GM18519 (cell line): ENCODE measurements at regions not wholly inside any gene's neighbourhood (a gene's known extent, or its start where the extent isn't known, plus 50 kb on each side); places are given as distances from the start of the nearest gene placed in this dataset.

Source experiments
- ATAC-seq: cut with Tn5 transposase; IDR thresholded peaks from one replicate; pipeline ENCODE4 v1.9.1; 2021; ENCODE audit warnings: mild to moderate bottlenecking, moderate library complexity; ENCODE audit not compliant: unreplicated experiment, low FRiP score

DNA sequence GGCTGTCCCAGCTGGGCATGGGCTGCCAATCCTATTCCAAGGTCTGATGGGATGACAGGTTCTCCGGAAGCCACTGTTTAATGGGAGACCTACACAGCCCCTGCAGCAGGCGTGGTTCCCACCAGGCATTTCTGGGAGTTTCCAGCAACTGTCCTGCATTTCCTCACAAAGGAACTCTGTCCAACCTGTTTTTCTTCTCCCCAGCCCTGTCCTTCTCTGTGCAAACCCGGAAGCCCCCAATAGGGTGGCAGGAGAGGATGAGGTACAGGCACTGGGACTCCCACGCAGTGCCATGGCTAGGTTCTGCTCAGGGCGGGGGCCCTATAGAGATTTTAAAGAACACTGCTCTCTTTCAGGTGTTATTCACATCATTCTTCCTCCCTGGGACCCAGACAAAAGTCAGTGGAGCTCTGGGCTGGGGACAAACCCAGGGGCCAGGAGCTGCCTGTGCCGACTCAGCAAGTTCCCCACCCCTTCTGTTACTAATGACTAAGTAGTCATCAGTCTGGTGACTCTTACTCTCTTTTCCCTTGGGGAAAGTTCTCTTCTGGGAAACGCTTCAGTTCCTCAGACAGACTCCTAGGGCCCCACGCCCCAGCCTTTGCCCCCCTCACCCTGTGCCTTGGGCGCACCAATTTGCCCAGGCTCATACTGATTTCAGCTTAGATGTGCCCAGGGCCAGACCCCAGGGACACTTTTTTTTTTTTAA lies 97.7 kb downstream of the CD47 start:
- ATAC-seq: no peak

DNA sequence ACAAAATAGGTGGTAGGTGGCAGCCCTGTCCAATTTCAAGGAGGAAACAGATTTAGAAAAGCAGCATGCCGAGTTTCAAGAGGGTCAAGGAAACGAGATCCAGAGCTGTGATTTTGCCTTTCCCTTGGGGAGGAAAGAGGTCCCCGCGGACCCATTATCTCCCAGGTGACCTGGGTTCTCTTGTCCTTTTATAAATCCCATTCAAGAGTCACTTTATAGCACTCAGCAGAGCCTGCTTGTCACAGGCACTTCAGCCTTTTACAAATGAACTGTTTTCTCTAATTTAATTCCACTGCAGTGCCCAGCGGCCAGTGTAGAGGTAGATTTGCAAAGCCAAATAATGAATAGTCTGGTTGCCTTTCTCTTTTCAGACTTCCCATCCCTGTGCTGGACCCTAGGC lies 99.9 kb downstream of the CD47 start:
- no peak for ATAC-seq

GRCh38 chr3:107990433-107990832 lies 100.4 kb downstream of the CD47 start:
- no peak for ATAC-seq

DNA sequence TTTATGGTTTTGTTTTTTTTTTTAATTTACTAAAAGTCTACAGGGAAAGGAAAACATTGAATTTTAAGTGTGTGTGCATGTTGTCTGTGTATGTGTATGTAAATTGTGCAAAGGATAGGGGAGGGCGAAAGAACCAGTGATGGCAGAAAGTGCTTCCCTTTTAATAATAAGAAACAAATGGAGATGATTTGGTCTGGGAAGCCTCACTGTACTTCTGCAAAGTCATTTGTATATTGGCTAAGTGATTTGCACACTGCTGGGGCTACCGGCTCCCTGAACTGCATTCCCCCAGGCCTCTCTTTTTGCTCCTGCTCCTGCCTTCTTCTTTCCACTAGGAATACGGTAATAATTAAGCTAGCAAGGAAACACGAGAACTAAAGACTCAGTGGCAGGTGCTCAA lies 101.2 kb downstream of the CD47 start:
- no peak for ATAC-seq

DNA sequence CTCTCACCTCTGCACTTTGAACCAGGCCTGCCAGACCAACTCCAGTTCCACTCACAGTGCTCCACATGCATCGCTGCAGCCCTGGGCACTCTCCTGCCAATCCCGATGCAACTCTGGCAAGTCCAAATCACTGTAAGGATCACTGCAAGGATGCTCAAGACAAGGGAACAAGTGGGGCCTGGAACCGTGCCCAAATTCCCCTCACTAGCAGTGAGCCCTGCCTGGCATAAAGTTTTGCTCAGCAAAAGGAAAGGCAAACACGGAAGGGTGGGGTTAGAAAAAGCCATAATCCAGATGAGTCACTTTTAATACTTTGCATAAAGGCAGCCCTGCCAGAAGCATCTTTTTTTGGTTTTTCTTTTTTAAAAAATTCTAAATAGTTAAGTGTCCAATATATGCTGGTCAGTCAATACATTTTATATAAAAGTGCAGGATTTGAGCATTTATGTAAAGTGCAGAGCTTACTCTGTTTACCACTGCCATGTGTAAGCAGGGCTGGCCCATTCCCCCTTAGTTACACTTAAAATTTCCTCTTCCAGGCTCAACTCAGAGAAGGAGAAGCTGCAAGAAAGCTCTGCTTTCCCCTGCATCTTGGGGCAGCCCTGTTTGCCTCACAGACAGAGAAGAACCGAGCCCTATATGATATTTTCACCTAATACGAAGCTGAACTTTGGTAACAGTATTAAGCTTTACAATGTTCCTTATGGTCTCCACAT lies 102.2 kb downstream of the CD47 start:
- ATAC-seq: no peak

DNA sequence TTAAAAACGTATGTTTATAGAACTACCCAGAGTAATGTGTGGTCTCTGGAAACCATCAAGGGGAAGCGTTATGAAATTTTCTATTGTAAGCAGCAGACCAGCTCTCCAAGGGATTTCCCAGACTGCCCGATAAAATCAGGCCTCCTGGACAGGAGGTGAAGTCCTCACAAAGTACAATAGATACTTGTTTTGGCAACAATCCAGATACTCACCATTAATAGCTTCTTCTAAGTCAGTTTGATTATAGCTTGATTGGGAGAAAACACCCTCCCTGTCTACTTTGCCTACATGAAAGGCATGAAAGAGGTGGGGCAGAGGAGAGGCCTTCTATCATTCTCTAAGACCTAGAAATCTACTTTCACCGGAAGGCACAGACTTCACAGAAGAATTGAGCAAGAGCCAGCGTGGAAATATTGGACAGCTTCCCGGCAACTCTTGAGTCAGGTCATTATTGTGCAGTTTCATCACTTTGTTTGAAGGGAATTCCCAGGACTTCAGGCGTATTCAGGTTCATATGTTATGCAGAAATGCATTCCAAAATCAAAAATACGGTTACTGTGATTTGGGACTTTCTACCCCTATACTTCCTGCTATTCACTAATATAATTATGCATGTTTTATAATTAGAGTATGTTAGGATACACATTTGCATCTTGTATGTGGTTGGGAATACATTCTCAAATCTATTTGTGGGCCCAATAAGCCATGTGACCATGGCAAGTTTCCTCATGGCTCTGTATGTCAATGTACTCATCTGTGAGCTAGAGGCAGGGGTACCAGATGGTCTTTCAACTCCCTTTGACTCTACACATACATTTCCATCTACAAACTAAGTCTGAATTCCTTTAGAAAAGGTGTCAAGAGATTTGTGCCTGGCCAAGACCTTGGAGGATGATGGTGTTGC lies 103.5 kb downstream of the CD47 start:
- no peak for ATAC-seq

DNA sequence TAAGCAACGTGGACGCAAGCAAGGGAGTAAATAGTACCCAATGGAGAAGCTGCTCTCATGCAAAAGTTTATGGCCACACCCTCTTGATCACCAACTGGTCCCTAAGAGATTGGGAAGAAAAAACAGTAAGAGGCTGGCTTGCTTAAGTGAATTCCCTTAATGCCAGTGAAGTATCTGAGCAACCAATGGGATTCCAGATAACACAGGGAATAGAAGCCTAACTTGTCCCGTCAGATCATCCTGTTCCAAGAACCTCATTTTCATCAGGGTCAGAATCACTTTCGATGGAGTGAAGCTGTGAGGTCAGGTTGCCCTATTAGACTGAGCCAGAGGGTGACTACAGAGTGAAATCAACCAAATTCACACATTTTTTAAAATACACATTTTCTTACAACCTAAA lies 104.3 kb downstream of the CD47 start:
- ATAC-seq: no peak

DNA sequence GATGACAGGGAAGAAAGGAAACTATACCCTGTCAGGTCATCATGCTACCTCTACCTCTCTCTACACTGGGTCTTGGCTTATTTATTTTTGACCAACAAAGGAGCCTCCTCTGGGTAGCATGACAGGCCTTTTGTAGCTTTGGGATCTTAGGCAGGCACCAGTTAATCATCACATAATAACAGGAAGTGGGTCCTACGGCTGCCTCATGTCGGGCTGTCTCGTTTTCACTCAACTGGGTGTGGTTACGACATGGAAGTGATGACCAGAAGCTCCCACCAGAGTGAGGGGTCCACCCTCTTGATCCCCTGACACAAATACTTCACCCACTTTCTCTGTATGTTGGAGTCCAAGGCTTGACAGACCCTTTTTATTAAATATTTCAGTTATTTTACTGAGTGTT lies 105.3 kb downstream of the CD47 start:
- ATAC-seq: peak; percentile 91

DNA sequence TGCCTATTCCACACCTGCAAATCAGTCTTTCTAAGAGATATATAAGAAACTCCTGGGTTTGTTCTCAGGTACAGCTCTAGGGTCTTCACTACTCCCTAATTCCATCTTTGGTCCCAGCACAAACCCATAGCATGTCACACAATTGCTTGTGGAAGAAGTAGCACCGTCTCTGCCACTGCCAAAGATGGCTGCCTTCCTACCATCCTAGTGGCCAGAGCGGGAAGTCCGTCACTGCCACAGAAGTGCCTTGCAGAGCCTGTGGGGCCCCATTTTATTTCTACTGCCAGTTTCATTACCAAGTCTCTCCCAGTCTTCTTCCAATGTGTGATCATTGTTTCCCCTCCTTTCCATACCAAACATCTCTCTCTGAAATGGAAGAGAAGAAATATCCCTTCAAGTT lies 107.6 kb downstream of the CD47 start:
- no peak for ATAC-seq

DNA sequence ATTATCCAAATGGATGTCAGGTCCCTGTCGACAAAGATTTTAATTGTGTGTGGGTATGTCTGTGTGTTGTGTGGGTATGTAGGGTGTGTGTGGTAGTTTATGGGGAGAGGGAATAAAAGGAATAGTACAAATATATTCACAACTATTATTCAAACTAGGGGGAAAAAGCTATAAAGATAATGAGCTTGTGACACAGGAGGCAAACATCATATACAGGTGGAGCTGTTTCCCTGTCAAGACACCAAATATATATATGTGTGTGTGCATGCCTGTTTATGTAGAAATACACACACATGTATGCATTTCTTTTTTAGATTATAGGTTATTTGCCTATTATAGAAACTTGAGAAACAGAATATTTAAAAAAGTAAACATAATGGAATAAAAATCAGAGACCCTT lies 108.7 kb downstream of the CD47 start:
- no peak for ATAC-seq

- ATAC-seq: no peak
Observed at GRCh38 chr3:107981471-107982111, 109.2 kb downstream of the CD47 start.

GRCh38 chr3:107979538-107979937 lies 111.3 kb downstream of the CD47 start:
- no peak for ATAC-seq

DNA sequence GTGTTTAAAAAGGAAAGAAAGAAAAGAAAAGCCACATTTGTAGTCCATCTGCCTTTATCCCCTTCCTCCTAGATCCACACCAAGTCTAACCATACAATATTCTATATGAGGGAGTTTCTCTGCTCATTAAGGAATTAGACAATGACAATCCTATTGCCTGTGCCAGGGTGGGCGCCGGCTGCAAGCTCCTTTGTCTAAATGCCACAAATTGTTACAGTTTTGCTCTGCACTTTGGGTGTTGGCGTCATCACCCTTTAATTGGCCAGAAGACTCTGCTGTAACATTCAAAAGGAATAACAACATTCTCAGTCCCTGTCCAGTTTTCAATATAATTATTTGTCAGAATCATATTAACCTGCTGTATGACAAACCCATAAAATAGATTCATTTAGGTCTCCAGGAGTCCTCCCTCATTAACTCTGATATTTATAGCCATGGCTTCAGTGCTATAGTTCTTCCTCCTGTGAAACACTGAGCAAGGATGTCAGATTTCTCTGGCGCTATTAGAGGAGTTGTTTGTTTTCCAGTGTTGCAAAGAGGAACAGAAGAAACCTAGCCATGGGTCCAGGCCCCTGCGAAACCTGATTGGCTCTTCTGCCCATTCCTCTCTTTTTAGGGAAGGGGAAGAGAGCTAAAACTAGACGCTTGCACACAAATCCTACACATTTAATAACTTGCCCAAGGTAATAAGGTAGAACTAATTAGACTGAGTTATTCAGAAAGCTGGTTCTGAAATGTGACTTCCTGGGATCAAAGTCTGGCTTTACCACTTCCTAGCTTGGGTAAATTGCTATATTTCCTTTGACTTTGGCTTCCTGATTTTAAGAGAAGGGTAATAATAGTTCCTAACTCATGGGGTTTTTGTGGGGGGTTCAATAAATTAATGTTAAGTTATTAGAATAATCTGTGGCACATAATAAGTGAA lies 112.4 kb downstream of the CD47 start:
- no peak for ATAC-seq

DNA sequence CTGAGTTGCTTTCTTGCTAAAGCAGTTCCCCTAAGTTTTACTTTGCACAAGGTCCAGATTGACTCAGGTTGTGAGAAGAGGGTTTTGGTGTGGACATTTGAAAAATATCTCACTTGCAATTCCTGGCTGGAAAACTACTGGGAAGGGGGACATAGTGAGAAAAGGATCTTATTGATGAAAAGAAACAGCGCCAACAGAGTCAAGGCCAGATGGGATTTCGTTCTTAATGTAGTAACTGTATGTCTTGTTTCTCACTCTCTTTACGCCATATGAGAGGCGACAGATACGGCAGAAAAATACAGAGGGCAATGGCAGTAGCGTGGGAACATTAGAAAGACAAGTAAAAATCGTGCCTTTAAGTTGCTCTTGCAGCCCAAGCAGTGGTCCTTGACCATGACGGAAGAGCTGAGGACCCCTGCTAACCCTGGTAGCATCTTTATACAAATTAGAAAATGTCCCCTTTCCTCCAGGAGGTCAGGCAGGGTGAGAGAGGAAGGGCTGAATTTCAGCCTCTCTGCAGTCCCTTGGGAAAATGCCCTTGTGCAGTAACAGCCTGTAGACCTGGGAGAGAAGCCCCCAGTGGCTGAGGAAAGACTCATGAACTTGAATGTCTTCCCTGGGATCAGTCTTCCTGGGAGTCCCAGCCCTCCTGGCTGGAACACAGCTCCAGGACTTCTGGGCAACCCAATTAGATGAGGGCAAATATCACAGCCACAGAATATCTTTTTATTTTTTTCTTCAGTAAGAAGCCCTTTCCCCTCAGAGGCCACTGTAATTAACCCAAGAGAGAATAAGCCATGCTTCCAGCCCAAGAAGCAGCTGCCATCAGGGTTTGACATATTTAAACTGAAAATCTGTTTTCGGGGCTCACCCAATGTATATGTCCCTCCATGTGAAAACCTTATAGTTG lies 113.4 kb downstream of the CD47 start:
- ATAC-seq: no peak

DNA sequence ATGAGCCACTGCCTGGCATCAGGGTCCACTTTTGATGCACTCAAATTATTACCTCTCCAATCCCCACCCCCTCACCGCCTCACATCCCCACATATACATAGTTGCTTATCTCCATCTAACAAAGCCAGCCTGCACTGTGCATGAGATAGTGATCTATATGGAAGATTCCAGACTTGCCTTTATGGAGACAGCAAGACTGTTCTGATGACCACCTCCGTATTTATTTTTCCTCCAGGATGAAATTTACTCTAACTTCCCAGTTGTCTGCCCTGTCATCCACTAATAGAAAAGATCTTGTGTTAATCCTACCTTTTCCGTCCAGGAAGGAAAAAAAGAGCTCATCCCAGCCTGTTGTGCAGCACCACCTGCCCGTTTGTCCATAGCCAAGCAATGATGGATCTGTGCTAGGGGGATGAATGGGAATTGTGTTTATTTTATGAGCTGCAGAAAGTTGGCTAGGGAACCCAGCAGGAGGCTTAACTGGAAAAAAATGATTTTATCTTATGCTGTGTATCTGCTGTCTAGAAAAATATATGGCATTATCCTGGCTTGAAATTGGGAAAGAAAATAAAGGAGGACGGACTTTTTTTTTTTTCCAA lies 114.5 kb downstream of the CD47 start:
- ATAC-seq: no peak

GRCh38 chr3:107975529-107976201 lies 115.2 kb downstream of the CD47 start:
- ATAC-seq: no peak

GRCh38 chr3:107973961-107974360 lies 116.9 kb downstream of the CD47 start:
- no peak for ATAC-seq

DNA sequence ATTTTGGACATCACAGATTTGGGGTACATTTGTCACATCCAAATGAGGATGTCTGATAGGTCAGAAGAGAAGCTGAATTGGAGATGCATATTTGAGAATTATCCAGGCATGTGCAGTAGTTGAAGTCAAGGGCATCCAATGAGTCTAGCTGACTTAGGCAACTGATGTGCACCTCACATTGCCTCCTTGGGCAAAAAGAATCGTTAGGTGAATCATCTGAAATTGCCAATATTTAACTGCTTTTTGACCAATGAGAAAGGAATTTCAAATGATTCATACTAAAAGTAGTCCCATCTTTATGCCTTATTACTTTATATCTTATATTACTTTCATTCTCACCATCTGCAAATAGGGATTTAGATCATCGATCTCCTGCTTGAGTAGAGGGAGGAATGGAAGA lies 117.7 kb downstream of the CD47 start:
- no peak for ATAC-seq
